Lower lobe of right lung (tissue), 2 donors: ENCODE measurements at regions not wholly inside any gene's neighbourhood (a gene's known extent, or its start where the extent isn't known, plus 50 kb on each side); places are given as distances from the start of the nearest gene placed in this dataset.

ENCODE experiments used
- ATAC-seq, 2 donors: fragments of 200-7000 bp; cut with Tn5 transposase; one replicate each; pipeline ENCODE4 v1.9.1; 2020 to 2022; ENCODE audit warnings: mild to moderate bottlenecking in 2 of 2, moderate library complexity in 2 of 2
- DNase-seq: peaks from one replicate; pipeline ENCODE4 v3.0.0-alpha.2; 2020
- H3K27ac ChIP-seq: fragments of 200-600 bp; one replicate; pipeline ENCODE4 v1.8.0; 2022
- H3K27me3 ChIP-seq: fragments of 200-600 bp; one replicate; pipeline ENCODE4 v1.8.0; 2022; ENCODE audit warnings: low read depth
- H3K36me3 ChIP-seq: fragments of 200-600 bp; one replicate; pipeline ENCODE4 v1.8.0; 2022; ENCODE audit warnings: mild to moderate bottlenecking
- H3K4me1 ChIP-seq: fragments of 200-600 bp; one replicate; pipeline ENCODE4 v1.8.0; 2022
- H3K4me3 ChIP-seq: fragments of 200-600 bp; one replicate; pipeline ENCODE4 v1.8.0; 2022; ENCODE audit warnings: mild to moderate bottlenecking
- H3K9me3 ChIP-seq: fragments of 200-600 bp; one replicate; pipeline ENCODE4 v1.8.0; 2022
- intact Hi-C: fragments of 100-400 bp; cut with DNase I; formaldehyde crosslinking; loops from one replicate; pipeline ENCODE4 v1.11.0; 2022
- TF ChIP-seq, protein P1 (sequence below): fragments of 200-600 bp; IDR thresholded peaks from one replicate; pipeline ENCODE4 v1.8.0; 2022; ENCODE audit warnings: antibody characterized with exemption, mild to moderate bottlenecking
- donor health status: DM: no; HTN: yes; CAD: no; lungs with severe emphysema.

DNA sequence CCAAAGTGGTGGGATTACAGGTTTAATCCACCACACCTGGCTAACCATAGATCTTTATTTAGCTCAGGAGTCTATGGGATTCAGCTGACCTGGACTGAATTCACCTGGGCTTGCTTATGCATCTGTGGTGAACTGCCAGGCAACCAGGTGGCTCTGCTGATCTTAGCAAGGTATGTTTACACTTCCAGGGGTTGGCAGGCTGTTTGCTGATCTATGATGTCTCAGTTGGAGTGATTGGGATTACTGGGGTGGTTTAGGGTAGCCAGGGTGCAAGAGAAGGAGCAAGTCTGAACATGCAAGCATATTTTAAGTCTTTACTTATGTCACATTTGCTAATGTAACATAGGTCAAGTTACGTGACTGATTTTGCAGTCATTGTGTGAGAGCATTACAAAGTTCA is 63.6 kb upstream of the JAK2 start:
- DNase-seq (no peak), ATAC-seq (no peak)
- intact Hi-C loops, result no loop called here
- Histone ChIP-seq H3K27ac (no peak overlapping the region), H3K9me3 (no peaks in the 10 kb centered on the region), H3K27me3 (no peaks in the 10 kb centered on the region), H3K36me3 (no peaks in the 10 kb centered on the region), H3K4me1 (peaks cover 9% of the 10 kb centered on the region), H3K4me3 (no peak overlapping the region)
- TF ChIP-seq, protein P1, sequence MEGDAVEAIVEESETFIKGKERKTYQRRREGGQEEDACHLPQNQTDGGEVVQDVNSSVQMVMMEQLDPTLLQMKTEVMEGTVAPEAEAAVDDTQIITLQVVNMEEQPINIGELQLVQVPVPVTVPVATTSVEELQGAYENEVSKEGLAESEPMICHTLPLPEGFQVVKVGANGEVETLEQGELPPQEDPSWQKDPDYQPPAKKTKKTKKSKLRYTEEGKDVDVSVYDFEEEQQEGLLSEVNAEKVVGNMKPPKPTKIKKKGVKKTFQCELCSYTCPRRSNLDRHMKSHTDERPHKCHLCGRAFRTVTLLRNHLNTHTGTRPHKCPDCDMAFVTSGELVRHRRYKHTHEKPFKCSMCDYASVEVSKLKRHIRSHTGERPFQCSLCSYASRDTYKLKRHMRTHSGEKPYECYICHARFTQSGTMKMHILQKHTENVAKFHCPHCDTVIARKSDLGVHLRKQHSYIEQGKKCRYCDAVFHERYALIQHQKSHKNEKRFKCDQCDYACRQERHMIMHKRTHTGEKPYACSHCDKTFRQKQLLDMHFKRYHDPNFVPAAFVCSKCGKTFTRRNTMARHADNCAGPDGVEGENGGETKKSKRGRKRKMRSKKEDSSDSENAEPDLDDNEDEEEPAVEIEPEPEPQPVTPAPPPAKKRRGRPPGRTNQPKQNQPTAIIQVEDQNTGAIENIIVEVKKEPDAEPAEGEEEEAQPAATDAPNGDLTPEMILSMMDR, result no peak

DNA sequence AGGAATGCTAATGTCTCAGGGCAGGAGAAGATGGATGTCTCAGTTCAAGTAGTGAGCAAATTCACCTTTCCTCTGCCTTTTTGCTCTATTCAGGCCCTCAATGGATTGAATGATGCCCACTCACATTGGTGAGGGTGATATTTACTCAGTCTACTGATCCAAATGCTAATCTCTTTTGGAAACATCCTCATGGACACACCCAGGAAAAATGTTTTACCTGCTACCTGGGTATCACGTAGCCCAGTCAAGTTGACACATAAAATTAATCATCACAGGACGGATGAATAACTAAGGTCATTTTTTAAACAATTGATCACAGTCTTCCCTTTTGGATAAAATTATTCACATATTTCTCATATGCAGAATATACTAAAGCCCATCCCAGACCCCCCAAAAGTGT is 63.0 kb upstream of the JAK2 start:
- no peak for ATAC-seq
- Histone ChIP-seq H3K9me3 (no peaks in the 10 kb centered on the region), H3K27ac (no peak overlapping the region), H3K36me3 (no peaks in the 10 kb centered on the region), H3K4me3 (no peak overlapping the region), H3K4me1 (peaks cover 9% of the 10 kb centered on the region), H3K27me3 (no peaks in the 10 kb centered on the region)
- TF ChIP-seq, protein P1, result no peak
- intact Hi-C loops, result no loop called here
- no peak for DNase-seq

DNA sequence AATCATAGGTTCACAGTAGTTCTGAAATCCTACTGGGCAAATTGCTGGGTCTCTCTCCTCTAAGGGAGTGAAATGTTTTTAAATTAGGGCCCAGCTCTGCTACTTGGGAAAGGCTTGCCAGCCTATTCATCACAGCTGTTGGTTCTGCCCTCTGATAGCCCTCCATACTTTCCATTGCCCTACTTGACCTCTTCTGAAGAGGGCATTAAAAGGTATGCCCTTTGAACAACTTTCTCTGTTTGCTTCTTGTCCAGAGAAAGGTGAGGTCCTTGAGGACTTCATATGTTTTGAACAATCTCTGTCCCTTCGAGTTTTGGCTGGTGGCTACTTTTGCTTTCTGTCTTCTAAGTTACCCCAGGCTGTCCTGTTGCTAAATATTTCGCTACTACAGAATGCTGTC is 62.3 kb upstream of the JAK2 start:
- Histone ChIP-seq H3K36me3 (no peaks in the 10 kb centered on the region), H3K9me3 (no peaks in the 10 kb centered on the region), H3K27ac (no peak overlapping the region), H3K4me1 (peaks cover 9% of the 10 kb centered on the region), H3K27me3 (no peaks in the 10 kb centered on the region), H3K4me3 (no peak overlapping the region)
- intact Hi-C loops, result no loop called here
- DNase-seq, result no peak
- peak; percentile 85 to 89 for ATAC-seq
- TF ChIP-seq, protein P1, result no peak

DNA sequence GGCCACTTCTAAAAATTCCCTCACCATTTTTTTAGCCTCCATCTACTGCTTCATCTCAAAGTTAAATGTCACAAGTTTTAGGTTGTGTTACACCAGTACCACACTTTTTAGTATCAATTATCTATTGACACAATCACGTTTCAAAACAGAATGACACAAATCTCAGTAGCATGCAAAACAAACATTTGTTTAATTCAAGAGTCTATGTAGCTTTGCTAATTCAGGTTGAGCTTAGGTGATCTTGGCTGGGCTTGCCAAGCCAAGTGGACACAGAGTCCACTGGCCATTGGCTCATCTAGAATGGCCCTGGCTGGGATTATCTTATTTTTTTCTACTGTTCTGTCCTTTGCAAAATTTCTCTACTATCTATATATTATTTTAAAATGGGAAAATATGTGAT is 61.9 kb upstream of the JAK2 start:
- Histone ChIP-seq H3K4me3 (no peak overlapping the region), H3K27ac (no peak overlapping the region), H3K9me3 (no peaks in the 10 kb centered on the region), H3K27me3 (no peaks in the 10 kb centered on the region), H3K36me3 (no peaks in the 10 kb centered on the region), H3K4me1 (peaks cover 9% of the 10 kb centered on the region)
- intact Hi-C loops, result no loop called here
- TF ChIP-seq, protein P1, result no peak
- DNase-seq, result no peak
- peak; percentile 41 to 69 for ATAC-seq

DNA sequence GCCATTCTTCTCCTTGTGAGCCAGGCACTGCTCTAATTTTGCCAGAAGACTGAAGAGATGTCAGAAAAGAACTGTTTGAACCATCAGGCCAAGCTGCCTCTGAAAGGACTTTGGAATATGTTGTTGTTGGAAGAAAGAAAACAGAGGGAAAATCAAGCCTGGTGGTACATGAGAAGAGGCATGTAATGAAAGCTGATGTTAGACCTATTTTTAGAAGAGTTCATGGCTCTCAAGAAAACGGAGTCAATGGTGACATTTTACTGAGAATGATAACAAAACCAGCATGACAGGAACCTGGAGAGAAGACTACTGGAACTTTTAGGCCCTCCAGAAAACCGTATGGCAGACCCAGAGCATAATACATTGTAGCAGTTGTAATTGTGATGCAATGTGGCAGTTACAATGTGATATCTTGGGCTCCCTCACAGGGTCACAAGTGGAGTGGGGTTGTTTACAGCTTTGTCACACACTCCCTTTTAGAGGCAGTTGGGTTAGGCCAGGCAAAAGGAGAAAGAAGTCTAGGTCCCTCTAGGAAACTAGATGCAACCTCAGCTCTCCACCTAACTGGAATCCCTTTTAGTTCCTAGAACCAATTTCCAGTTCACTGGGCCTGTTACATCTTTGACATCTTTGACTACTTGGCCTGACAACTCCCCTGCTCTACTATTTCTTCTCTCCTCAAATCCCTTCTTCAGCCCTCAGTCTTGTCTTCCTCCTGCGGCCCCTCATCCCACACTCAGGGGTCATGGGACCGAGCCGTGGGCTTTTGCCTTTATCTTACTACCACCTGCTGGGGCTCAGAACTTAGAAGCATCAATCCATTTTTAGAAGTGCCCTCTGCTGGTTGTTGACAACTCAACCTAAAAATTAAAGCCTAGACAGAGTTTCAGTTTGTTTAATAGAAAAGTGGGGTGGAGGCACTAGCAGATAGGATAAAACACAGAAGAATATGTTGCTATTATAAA is 61.2 kb upstream of the JAK2 start:
- peaks cover 9% of the 10 kb centered on the region for H3K4me1 ChIP-seq
- H3K27me3 ChIP-seq, result no peaks in the 10 kb centered on the region
- no peak overlapping the region for H3K27ac ChIP-seq
- no peaks in the 10 kb centered on the region for H3K9me3 ChIP-seq
- TF ChIP-seq, protein P1, result peak; percentile 26
- DNase-seq (no peak), ATAC-seq (peak; percentile 30 to 51)
- intact Hi-C loops, result no loop called here
- H3K4me3 ChIP-seq, result no peak overlapping the region
- H3K36me3 ChIP-seq, result no peaks in the 10 kb centered on the region
